Gastroesophageal sphincter (tissue), 4 donors: ENCODE measurements at regions not wholly inside any gene's neighbourhood (a gene's known extent, or its start where the extent isn't known, plus 50 kb on each side); places are given as distances from the start of the nearest gene placed in this dataset.

Experiments
- ATAC-seq: fragments of 150-250 bp; one replicate; pipeline ENCODE4 v1.9.1; 2016; ENCODE audit warnings: mild to moderate bottlenecking, moderate library complexity
- H3K27ac ChIP-seq, 4 donors: fragments of 200-600 bp; sonication (generic) in 3 of 4; 1 replicate in 3 of 4; 2 replicates in 1 of 4; pipeline ENCODE4 v1.5.1; 2016 to 2019
- H3K27me3 ChIP-seq: fragments of 200-600 bp; sonication (generic); one replicate; pipeline ENCODE4 v1.5.1; 2019
- H3K36me3 ChIP-seq, 2 donors: fragments of 200-600 bp; sonication (generic); one replicate each; pipeline ENCODE4 v1.5.1; 2019; ENCODE audit warnings: control low read depth in 1 of 2
- H3K4me1 ChIP-seq, 3 donors: fragments of 200-600 bp; sonication (generic); 1 replicate in 2 of 3; 2 replicates in 1 of 3; pipeline ENCODE4 v1.5.1; 2016 to 2019; ENCODE audit warnings: control low read depth in 2 of 3
- H3K4me3 ChIP-seq, 2 donors: fragments of 200-600 bp; sonication (generic); one replicate each; pipeline ENCODE4 v1.5.1; 2019; ENCODE audit warnings: mild to moderate bottlenecking in 1 of 2, moderate library complexity in 1 of 2
- H3K9me3 ChIP-seq, 3 donors: fragments of 200-600 bp; sonication (generic); one replicate each; pipeline ENCODE4 v1.5.1; 2017 to 2019; ENCODE audit warnings: control low read depth in 2 of 3
- EP300 ChIP-seq: sonication (generic); formaldehyde crosslinking; IDR thresholded peaks from one replicate; pipeline ENCODE4 v1.6.1; 2017; ENCODE audit warnings: antibody characterized with exemption, mild to moderate bottlenecking
- POLR2A ChIP-seq, 2 donors: fragments of 450-650 bp; IDR thresholded peaks; one replicate each; pipeline ENCODE4 v1.6.1; 2017; ENCODE audit warnings: antibody characterized with exemption in 2 of 2, mild to moderate bottlenecking in 2 of 2, moderate library complexity in 1 of 2
- POLR2AphosphoS5 ChIP-seq: sonication (generic); formaldehyde crosslinking; IDR thresholded peaks from one replicate; pipeline ENCODE4 v1.6.1; 2017; ENCODE audit warnings: antibody characterized with exemption
- WGBS, 2 donors: methylation state at CpG; one replicate each; pipeline ENCODE4 v1.1.5; 2018; ENCODE audit warnings: low coverage in 1 of 2; 5-methylcytosine and 5-hydroxymethylcytosine counted together
- TF ChIP-seq, protein P1 (sequence below), 4 experiments: fragments of 200-600 bp in 2 of 4; fragments of 450-650 bp in 2 of 4; sonication (generic) in 1 of 4; IDR thresholded peaks; one replicate each; pipeline ENCODE4 v1.5.1; 2017 to 2019; ENCODE audit warnings: antibody characterized with exemption in 4 of 4, mild to moderate bottlenecking in 2 of 4, moderate library complexity in 2 of 4

- TF ChIP-seq POLR2AphosphoS5 (no peak), POLR2A (IDR thresholded peaks at IDR 0.05) (no peak), EP300 (no peak)
- TF ChIP-seq, protein P1, sequence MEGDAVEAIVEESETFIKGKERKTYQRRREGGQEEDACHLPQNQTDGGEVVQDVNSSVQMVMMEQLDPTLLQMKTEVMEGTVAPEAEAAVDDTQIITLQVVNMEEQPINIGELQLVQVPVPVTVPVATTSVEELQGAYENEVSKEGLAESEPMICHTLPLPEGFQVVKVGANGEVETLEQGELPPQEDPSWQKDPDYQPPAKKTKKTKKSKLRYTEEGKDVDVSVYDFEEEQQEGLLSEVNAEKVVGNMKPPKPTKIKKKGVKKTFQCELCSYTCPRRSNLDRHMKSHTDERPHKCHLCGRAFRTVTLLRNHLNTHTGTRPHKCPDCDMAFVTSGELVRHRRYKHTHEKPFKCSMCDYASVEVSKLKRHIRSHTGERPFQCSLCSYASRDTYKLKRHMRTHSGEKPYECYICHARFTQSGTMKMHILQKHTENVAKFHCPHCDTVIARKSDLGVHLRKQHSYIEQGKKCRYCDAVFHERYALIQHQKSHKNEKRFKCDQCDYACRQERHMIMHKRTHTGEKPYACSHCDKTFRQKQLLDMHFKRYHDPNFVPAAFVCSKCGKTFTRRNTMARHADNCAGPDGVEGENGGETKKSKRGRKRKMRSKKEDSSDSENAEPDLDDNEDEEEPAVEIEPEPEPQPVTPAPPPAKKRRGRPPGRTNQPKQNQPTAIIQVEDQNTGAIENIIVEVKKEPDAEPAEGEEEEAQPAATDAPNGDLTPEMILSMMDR (IDR thresholded peaks at IDR 0.05), result no peak
These were observed 207.9 kb downstream of the BMP4 start for GRCh38 chr14:53748691-53749090.

DNA sequence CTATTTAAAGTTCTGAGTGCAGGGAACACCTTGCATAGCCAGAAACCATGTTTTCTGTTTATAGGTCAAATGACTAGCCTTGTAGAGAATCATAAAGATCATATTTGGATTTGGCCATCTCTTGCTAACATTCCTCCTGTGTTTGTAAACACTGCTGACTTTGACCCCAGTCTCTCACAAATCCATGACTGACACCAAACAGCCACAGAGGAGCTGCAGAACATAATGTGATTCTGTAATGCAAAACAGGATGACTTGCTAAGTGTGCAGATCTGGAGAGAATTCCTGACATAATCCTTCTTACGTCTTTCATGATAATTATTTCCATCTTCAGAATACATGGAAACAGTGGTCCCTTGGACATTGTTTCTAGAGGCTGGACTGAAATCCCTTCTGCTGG is 211.8 kb downstream of the BMP4 start:
- peaks cover 0 to 6% (median 0%) of the 10 kb centered on the region in 3 donors for H3K4me1 ChIP-seq
- TF ChIP-seq, protein P1 (IDR thresholded peaks at IDR 0.05), result no peak
- TF ChIP-seq EP300 (no peak), POLR2AphosphoS5 (no peak), POLR2A (IDR thresholded peaks at IDR 0.05) (no peak)
- no peak for ATAC-seq
- H3K27ac ChIP-seq, result no peak overlapping the region
- H3K9me3 ChIP-seq, result no peaks in the 10 kb centered on the region
- no peaks in the 10 kb centered on the region for H3K36me3 ChIP-seq
- H3K4me3 ChIP-seq, result no peak overlapping the region
- no peaks in the 10 kb centered on the region for H3K27me3 ChIP-seq
- 50 to 57% methylated on average over 1 of the region's 1 CpG for WGBS, 2 donors

More at GRCh38 chr14:53748691-53749090, 207.9 kb downstream of the BMP4 start:
- H3K27ac ChIP-seq, result no peak overlapping the region
- no peak for ATAC-seq
- no peaks in the 10 kb centered on the region for H3K36me3 ChIP-seq
- peaks cover 0 to 6% (median 0%) of the 10 kb centered on the region in 3 donors for H3K4me1 ChIP-seq
- WGBS, 2 donors, result 63 to 70% methylated on average over 1 of the region's 1 CpG
- H3K27me3 ChIP-seq, result no peaks in the 10 kb centered on the region
- H3K4me3 ChIP-seq, result no peak overlapping the region
- H3K9me3 ChIP-seq, result no peaks in the 10 kb centered on the region

- Histone ChIP-seq H3K36me3 (no peaks in the 10 kb centered on the region), H3K4me3 (no peak overlapping the region), H3K27me3 (no peaks in the 10 kb centered on the region), H3K4me1 (peaks cover 0 to 6% (median 0%) of the 10 kb centered on the region in 3 donors), H3K27ac (no peak overlapping the region), H3K9me3 (no peaks in the 10 kb centered on the region)
- TF ChIP-seq POLR2A (IDR thresholded peaks at IDR 0.05) (no peak), EP300 (no peak), POLR2AphosphoS5 (no peak)
- TF ChIP-seq, protein P1 (IDR thresholded peaks at IDR 0.05), result no peak
- no peak for ATAC-seq
- 58 to 77% methylated on average over 5 of the region's 5 CpGs for WGBS, 2 donors
These were observed 213.3 kb downstream of the BMP4 start for GRCh38 chr14:53743371-53743770.

DNA sequence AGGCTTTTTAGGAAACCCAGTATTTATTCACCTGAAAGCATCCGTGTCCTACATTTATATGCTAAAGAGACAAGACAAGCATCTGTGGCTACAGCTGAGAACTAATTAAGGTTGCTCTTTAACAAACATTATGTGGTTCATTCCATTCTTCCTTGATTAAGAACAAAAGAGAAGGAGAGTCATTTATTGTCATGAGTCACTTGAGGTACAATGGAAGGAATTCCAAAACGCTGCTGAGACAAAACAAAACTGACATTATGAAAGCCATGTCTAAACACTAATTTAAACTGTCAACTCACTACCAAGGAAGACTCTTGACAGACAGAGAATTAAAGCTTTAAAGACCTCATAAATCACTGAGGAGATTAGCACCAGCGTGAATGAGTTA is 214.4 kb downstream of the BMP4 start:
- H3K4me3 ChIP-seq, result no peak overlapping the region
- H3K27ac ChIP-seq, result no peak overlapping the region
- 56 to 72% methylated on average over 3 of the region's 3 CpGs for whole genome bisulfite sequencing, 2 donors
- no peaks in the 10 kb centered on the region for H3K9me3 ChIP-seq
- H3K27me3 ChIP-seq, result no peaks in the 10 kb centered on the region
- H3K4me1 ChIP-seq, result peaks cover 0 to 6% (median 0%) of the 10 kb centered on the region in 3 donors
- no peaks in the 10 kb centered on the region for H3K36me3 ChIP-seq
- TF ChIP-seq EP300, result no peak
- no peak for TF ChIP-seq POLR2AphosphoS5
- TF ChIP-seq, protein P1 (IDR thresholded peaks at IDR 0.05), result no peak
- TF ChIP-seq POLR2A (IDR thresholded peaks at IDR 0.05), result no peak
- ATAC-seq, result no peak

GRCh38 chr14:53741479-53742232 is 215.0 kb downstream of the BMP4 start:
- H3K4me1 ChIP-seq, result peaks cover 0 to 6% (median 0%) of the 10 kb centered on the region in 3 donors
- H3K27me3 ChIP-seq, result no peaks in the 10 kb centered on the region
- TF ChIP-seq EP300, result no peak
- TF ChIP-seq, protein P1 (IDR thresholded peaks at IDR 0.05), result no peak
- TF ChIP-seq POLR2AphosphoS5, result no peak
- WGBS, 2 donors, result 59 to 76% methylated on average over 5 of the region's 5 CpGs
- no peak overlapping the region for H3K4me3 ChIP-seq
- no peaks in the 10 kb centered on the region for H3K9me3 ChIP-seq
- H3K27ac ChIP-seq, result no peak overlapping the region
- ATAC-seq, result no peak
- no peaks in the 10 kb centered on the region for H3K36me3 ChIP-seq
